Astrocyte (in vitro differentiated cells and primary cell): ENCODE measurements at regions not wholly inside any gene's neighbourhood (a gene's known extent, or its start where the extent isn't known, plus 50 kb on each side); places are given as distances from the start of the nearest gene placed in this dataset.

Source experiments
- DNase-seq: peaks from one replicate; pipeline ENCODE4 v3.0.0-alpha.2; 2010; ENCODE audit warnings: low read depth
- FAIRE-seq: peaks from 2 replicates; lab custom pipeline; 2011; peaks lifted over from hg19 to GRCh38; lab: Jason Lieb, UNC
- H2AFZ ChIP-seq: 2 replicates; pipeline ENCODE4 v1.6.0; 2012; ENCODE audit warnings: low read depth, low read length, inconsistent platforms
- H3K27ac ChIP-seq: 2 replicates; pipeline ENCODE4 v1.5.1; 2011; ENCODE audit warnings: low read depth, low read length, inconsistent platforms
- H3K27me3 ChIP-seq: 2 replicates; pipeline ENCODE4 v1.6.0; 2011; ENCODE audit warnings: low read length, inconsistent platforms; ENCODE audit not compliant: insufficient read depth
- H3K36me3 ChIP-seq: 2 replicates; pipeline ENCODE4 v1.5.1; 2011; ENCODE audit warnings: low read length, inconsistent platforms; ENCODE audit not compliant: insufficient read depth
- H3K4me1 ChIP-seq: 2 replicates; pipeline ENCODE4 v1.5.1; 2011; ENCODE audit warnings: low read length, inconsistent platforms; ENCODE audit not compliant: insufficient read depth
- H3K4me2 ChIP-seq: 2 replicates; pipeline ENCODE4 v1.6.0; 2012; ENCODE audit warnings: low read length, inconsistent platforms
- H3K4me3 ChIP-seq: 2 replicates; pipeline ENCODE4 v1.5.1; 2011; ENCODE audit warnings: low read depth, mild to moderate bottlenecking, low read length, inconsistent platforms; ENCODE audit not compliant: insufficient read depth
- H3K79me2 ChIP-seq: 2 replicates; pipeline ENCODE4 v1.6.0; 2012; ENCODE audit warnings: mild to moderate bottlenecking, low read length, inconsistent platforms; ENCODE audit not compliant: insufficient read depth
- H3K9ac ChIP-seq: 2 replicates; pipeline ENCODE4 v1.6.0; 2012; ENCODE audit warnings: mild to moderate bottlenecking, low read length, inconsistent platforms
- H3K9me3 ChIP-seq: 2 replicates; pipeline ENCODE4 v1.5.1; 2012; ENCODE audit warnings: low read depth, mild to moderate bottlenecking, low read length, inconsistent platforms; ENCODE audit not compliant: insufficient read depth
- H4K20me1 ChIP-seq: 2 replicates; pipeline ENCODE4 v1.6.0; 2012; ENCODE audit warnings: low read length, inconsistent platforms; ENCODE audit not compliant: insufficient read depth
- H3K27ac Mint-ChIP-seq: one replicate; pipeline ENCODE4 v1.8.0; 2021; ENCODE audit warnings: mild to moderate bottlenecking, mixed read lengths; ENCODE audit not compliant: unreplicated experiment
- H3K27me3 Mint-ChIP-seq: one replicate; pipeline ENCODE4 v1.8.0; 2021; ENCODE audit warnings: low read depth, mixed read lengths; ENCODE audit not compliant: unreplicated experiment
- H3K36me3 Mint-ChIP-seq: one replicate; pipeline ENCODE4 v1.8.0; 2021; ENCODE audit warnings: low read depth, mixed read lengths; ENCODE audit not compliant: unreplicated experiment
- H3K4me1 Mint-ChIP-seq: one replicate; pipeline ENCODE4 v1.8.0; 2021; ENCODE audit warnings: low read depth, mixed read lengths; ENCODE audit not compliant: unreplicated experiment
- H3K4me3 Mint-ChIP-seq: one replicate; pipeline ENCODE4 v1.8.0; 2021; ENCODE audit warnings: mild to moderate bottlenecking, moderate library complexity, mixed read lengths; ENCODE audit not compliant: unreplicated experiment
- H3K9me3 Mint-ChIP-seq: one replicate; pipeline ENCODE4 v1.8.0; 2021; ENCODE audit warnings: mild to moderate bottlenecking, mixed read lengths; ENCODE audit not compliant: unreplicated experiment
- CTCF ChIP-seq: IDR thresholded peaks from 2 replicates; pipeline ENCODE4 v1.5.1; 2011; ENCODE audit warnings: low read depth, mild to moderate bottlenecking, inconsistent platforms, low read length, moderate library complexity; ENCODE audit not compliant: insufficient read depth
- EZH2 ChIP-seq: IDR thresholded peaks from 2 replicates; pipeline ENCODE4 v1.6.1; 2012; ENCODE audit warnings: mild to moderate bottlenecking, low read length, inconsistent platforms; ENCODE audit not compliant: insufficient read depth

- H3K4me2 ChIP-seq = no peak overlapping the region
- no peak overlapping the region for H2AFZ ChIP-seq
- FAIRE-seq = no peak
- H3K4me3 ChIP-seq = no peak overlapping the region
- Mint-ChIP-seq H3K27ac (no peak overlapping the region), H3K27me3 (no peaks in the 10 kb centered on the region), H3K9me3 (no peaks in the 10 kb centered on the region), H3K4me3 (no peak overlapping the region), H3K36me3 (no peaks in the 10 kb centered on the region), H3K4me1 (no peaks in the 10 kb centered on the region)
- H4K20me1 ChIP-seq = no peaks in the 10 kb centered on the region
- H3K4me1 ChIP-seq = no peaks in the 10 kb centered on the region
- TF ChIP-seq EZH2 (no peak), CTCF (no peak)
- no peak for DNase-seq
- peaks cover 2% of the 10 kb centered on the region for H3K27me3 ChIP-seq
- H3K79me2 ChIP-seq = no peaks in the 10 kb centered on the region
- peaks cover 4% of the 10 kb centered on the region for H3K9me3 ChIP-seq
- H3K27ac ChIP-seq = no peak overlapping the region
- H3K36me3 ChIP-seq = no peaks in the 10 kb centered on the region
- H3K9ac ChIP-seq = no peak overlapping the region
These were observed 271.5 kb downstream of the MEX3B start for GRCh38 chr15:81774309-81774708.

GRCh38 chr15:81768773-81769172, 277.0 kb downstream of the MEX3B start:
- TF ChIP-seq EZH2 = no peak
- TF ChIP-seq CTCF = no peak
- Histone ChIP-seq H3K9me3 (peaks cover 4% of the 10 kb centered on the region), H4K20me1 (no peaks in the 10 kb centered on the region), H3K4me3 (no peak overlapping the region), H3K4me2 (no peak overlapping the region), H3K4me1 (no peaks in the 10 kb centered on the region), H3K27ac (no peak overlapping the region), H3K9ac (no peak overlapping the region), H3K27me3 (no peaks in the 10 kb centered on the region), H2AFZ (no peak overlapping the region), H3K36me3 (no peaks in the 10 kb centered on the region), H3K79me2 (no peaks in the 10 kb centered on the region)
- Mint-ChIP-seq H3K27me3 (peaks cover 4% of the 10 kb centered on the region), H3K9me3 (no peaks in the 10 kb centered on the region), H3K36me3 (no peaks in the 10 kb centered on the region), H3K4me3 (no peak overlapping the region), H3K27ac (no peak overlapping the region), H3K4me1 (no peaks in the 10 kb centered on the region)
- DNase-seq (no peak), FAIRE-seq (no peak)

DNA sequence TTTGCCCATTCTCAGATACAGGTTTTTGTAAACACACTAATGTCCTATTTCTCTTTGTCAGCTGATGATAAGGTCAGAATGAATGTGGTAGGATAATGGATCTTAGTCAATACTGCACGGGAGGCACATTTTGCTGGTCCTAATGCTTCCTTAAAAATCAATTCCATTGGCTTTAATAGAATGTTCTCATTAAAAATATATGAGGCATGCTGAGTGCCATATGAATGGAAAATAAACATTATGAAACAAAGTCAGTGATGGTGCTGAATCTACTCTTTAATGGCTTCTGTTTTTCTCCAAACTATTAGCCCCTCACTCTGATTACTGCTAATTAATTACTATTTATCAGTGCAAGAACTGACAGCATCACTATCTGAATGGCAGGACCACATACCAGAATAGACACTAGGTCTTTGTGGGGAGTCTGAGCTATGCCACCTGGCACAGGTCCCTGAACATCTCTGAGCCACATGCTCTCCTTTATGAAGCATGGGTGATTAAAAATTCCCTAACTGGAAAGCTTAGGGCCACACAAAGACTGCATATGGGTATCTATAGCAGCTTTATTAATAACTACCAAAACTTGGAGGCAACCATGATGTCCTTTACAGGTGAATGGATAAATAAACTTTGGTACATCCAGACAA, 278.9 kb downstream of the MEX3B start:
- H3K27me3 Mint-ChIP-seq = peaks cover 4% of the 10 kb centered on the region
- no peak for FAIRE-seq
- H3K9me3 ChIP-seq = no peaks in the 10 kb centered on the region
- H3K9me3 Mint-ChIP-seq = no peaks in the 10 kb centered on the region
- TF ChIP-seq EZH2 (no peak), CTCF (no peak)
- no peak overlapping the region for H3K4me3 Mint-ChIP-seq
- no peak for DNase-seq
- H3K27ac ChIP-seq = no peak overlapping the region
- H3K36me3 ChIP-seq = no peaks in the 10 kb centered on the region
- no peaks in the 10 kb centered on the region for H3K4me1 Mint-ChIP-seq
- no peak overlapping the region for H3K4me2 ChIP-seq
- H3K27ac Mint-ChIP-seq = no peak overlapping the region
- H3K4me1 ChIP-seq = no peaks in the 10 kb centered on the region
- H4K20me1 ChIP-seq = no peaks in the 10 kb centered on the region
- no peak overlapping the region for H3K9ac ChIP-seq
- peaks cover 2% of the 10 kb centered on the region for H3K27me3 ChIP-seq
- no peaks in the 10 kb centered on the region for H3K36me3 Mint-ChIP-seq
- H2AFZ ChIP-seq = no peak overlapping the region
- no peak overlapping the region for H3K4me3 ChIP-seq
- H3K79me2 ChIP-seq = no peaks in the 10 kb centered on the region
